ENCODE measurements at regions not wholly inside any gene's neighbourhood (a gene's known extent, or its start where the extent isn't known, plus 50 kb on each side); places are given as distances from the start of the nearest gene placed in this dataset.

DNA sequence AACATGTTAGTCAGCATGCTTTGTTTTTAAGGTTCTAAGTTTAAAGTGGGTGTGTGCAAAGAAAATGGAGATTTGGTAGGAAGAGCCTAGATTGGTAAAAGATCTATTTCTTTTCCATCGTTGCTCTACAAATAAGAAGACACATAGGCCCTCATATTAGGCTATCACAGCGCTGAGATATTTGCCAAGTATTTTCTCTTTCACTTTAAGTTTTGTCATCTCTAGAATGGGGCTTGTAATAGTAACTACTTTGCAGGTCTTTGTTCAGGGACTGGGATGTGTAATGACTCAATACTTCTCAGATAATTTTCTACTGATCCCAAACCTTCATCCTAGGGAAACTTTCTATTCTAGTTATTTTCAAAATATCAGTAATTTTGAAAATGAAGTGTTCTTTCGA, 917.7 kb upstream of the SLC10A2 start:
- no peak for DNase-seq

DNA sequence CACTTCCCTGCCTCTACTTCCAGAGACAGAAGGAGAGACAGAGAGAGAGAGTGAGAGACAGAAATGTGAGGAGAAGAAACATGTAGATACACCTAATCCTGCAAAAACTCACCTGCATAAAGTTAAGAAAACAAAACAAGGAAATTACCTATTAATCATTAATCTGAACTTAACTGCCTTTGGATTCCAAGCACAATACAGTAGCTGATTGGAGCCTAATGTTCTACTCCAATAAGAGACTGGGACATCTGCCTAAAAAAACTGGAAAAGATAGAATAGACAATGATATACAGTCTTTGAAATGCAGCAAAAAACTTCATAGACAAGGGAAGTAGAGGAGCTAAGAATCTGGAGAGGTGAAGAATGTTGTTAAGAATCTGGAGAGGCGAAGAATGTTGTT, 910.2 kb upstream of the SLC10A2 start:
- DNase-seq = no peak

DNA sequence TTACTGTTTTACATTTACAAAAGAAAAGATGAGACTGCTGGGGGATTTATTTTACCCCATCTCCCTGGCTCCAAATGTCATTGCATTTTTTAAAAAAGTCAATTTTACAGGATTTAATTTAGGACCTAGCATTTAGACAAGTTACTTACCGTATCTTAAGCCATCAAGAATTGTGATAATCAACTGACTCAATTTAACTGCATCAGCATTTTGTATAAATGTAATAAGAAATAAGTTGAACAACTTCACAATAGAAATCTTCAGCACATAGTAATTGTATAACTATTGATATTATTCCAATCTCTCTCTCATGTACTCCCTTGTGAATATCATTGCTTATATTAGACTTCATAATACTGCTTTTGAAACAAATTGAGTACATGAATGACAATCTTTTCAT, 907.5 kb upstream of the SLC10A2 start:
- DNase-seq = no peak

DNA sequence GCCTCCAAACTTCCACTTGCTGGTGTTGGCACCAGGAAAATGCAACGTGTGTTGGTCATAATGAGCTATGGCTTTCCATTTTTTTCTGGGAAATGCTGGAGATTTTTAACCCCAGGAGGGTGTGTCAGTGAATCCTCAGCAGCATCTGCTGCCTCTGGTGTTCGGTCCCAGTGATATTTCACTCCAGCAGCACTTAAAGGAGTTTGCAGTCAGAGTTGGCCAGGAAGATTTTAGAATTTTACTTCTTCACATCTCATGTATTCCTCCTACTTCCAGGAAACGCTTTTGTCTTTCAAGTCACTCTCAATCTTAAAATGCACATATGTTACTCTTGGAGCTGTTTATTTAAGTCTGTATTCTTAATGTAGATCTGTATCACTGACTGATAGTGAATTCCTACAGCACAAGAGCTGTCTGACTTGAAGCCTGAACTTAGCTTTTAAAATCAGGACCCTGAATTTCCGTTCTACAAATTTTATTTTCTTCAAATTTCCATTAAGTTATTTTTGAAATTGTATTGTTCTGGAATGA, 903.4 kb upstream of the SLC10A2 start:
- no peak for DNase-seq

DNA sequence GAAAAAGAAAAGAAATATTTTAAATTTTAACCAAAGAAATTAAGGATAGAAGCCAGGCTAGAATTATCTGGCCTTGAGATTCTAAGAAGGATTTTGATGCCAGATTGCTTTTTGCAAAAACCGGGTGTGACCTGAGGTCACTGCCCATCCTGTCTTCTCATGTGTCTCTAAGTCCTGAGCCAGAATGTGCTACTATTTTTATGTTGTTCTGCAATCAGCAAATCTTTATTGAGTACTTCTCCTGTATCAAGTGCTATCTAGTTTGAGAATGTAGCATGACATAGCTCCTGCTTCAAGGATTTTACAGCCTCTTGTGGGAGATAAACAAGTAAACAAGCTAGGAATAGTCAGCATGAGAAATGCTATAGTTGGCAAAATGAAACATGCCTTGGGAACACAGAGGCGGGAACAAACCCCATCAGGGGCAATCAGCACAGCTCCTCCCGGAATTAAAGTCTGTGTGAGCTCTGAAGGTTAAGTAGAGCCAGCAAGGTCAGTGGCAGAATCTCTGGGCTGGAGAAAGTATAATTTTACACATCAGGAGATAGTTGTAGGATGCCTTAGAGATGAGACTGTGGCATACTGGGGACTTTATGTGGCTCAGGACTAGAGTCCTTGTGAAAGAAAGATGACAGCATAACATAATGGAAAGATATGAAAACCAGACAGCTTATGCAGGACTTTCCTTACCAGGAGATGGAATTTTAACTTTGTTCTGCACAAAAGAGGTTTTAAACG, 899.5 kb upstream of the SLC10A2 start:
- no peak for DNase-seq

DNA sequence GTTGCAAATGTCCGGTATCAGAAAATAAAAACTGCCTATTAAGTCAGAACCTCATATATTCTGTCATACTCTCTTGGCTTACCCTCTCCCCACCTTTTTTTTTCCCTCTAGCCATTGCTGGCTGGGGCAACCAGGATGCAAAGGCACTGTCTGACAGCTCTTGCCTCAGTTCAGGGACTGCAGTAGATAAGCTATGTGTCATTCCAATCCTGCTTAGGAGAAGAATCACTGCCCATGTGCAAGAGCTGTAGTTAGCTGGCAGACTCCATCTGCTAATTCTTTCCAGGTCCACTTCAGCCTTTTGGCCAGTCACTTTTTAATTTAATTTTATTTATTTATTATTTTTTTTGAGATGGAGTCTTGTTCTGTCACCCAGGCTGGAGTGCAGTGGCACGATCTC, 895.6 kb upstream of the SLC10A2 start:
- DNase-seq = no peak

DNA sequence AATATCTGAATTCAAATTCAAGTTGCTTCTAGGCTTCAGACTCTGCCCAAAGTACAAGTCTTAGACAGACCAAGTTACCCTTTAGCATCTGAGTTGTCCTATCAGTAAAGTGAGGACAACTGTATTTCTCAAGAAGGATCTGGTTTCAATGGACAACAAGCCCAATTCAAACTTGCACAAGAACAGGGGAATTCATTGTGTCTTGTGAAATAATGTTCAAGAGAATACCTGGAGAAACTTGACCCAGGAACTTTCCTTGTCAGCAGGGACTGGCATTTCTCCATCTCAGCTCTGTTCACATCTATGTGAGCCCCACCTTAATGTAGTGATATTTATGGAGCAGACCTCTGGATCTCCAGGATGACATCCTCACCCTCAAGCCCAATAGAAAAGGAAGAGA, 894.9 kb upstream of the SLC10A2 start:
- no peak for DNase-seq

DNA sequence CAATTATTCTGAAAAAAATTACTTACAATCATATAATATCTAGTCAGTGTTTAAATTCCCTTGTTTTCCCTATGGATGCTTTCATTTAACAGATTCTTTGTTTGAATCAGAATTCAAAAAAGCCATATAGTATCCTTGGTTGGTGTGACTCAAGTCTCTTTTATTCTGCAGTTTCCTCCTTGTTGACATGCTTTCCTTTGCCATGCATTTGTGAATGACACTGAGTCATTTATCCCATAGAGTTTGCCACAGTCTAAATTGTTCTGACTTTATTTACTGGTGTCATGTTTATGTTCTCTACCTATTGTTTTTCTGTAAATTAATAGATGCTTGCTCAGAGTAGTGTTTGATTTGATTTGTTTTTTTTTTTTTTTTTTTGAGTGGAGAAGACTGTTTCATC, 893.8 kb upstream of the SLC10A2 start:
- no peak for DNase-seq

DNA sequence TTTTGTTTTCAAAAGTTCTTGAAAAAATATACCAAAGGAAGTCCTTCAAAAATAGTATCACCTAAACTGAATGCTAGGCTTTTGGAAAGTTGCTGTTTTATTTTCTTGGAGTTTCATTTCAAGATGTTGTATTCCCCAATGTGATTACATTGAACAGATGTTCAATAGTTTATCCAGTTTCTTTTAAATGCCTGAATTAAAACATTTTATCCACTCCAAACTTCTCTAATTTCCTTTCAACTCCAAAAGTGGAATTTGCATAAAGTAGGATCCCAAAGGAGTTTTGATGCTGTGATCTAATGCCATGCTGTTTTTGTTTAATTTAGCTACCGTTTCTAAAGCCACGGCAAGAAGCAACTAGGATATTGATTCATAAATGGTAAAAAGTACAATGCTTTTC, 892.5 kb upstream of the SLC10A2 start:
- DNase-seq = no peak

DNA sequence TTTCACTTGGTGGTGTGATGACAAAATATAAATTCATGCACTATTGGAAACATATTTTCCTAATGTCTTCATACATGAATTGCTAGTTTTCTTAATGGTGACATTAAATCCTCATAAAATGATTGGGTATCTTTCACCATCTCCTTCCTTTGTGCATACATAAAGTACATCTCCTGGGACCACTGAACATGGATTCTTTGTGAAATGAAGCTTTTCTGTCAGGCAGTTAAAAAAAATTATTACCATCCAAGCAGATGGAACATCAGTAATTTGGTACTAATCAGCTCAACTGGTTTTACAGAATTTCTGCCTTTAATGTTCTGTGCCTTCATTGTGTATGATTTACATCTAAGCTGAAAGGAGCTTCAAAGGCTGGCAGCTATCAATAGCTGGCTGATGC, 891.7 kb upstream of the SLC10A2 start:
- DNase-seq = no peak

DNA sequence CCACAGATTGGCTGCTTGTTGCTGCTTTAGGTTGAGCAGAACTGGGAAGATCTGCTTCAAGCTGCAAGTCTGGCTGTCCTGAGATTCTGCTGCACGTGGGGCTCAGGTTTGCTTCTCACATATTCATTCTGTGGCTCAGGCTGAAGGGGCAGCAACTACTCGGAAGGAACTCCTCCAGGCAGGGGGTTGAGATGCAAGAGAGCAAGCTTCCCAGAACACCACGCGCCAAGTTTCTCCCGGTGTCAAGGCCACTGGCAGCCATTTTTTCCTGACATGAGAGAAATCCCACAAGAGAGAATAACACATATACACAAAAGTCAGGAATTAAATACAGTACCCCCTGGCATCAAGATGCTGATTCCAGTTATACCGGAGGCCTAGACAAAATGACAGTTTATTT, 887.6 kb upstream of the SLC10A2 start:
- no peak for DNase-seq

DNA sequence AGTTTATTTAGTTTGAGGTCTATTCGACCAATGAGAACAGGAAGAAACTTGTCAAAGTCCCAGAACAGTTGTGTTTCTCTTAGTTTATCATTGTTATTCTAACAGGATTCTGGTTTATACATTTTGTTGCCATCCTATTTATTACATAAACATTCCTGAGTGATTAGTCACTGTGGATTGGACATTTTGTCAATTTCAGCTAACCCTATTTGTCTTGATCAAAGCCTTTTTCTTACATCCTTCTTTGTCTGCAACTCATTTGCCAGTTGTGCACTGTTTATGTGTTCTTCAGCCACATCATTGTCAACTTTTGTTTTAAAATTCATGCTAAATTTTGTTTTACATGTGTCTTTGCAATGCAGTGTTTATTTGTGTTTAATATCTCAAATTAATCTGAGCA, 886.0 kb upstream of the SLC10A2 start:
- no peak for DNase-seq

DNA sequence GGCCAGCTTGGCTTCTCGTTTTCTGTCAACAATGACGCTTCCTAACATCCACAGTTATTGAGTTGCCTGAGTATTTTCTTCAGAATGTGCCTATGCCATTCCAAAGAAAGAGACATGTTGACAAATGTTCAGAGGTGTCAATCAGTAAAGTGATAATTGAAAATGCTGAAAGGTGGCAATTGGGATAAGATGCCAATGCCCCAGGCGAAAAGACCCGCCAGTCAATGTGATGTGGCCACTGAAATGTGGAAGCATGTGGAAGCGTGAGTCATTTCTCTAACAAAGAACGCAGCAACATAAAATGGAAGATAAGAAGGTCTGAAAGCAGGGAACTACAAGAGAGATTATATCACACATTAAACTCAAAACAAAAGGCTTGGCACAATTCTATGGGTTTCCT, 882.2 kb upstream of the SLC10A2 start:
- DNase-seq = no peak

DNA sequence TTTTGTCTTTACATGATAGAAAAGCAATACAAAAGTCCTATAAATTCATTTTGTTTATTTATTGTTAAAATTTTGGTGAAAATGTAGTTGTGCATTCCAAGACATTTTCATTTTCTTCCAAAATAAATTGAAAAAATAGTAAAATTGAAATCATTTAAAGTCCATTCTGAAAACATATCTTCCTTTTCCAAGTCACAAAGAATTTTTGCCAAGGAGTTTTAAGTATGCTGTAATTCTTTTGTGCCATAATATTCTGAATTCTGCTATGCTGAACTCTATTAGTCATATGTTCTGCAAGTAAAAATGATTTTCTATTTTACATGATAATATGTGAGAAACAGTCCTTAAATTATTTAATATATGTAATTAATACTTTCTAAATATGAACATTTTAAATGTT, 879.6 kb upstream of the SLC10A2 start:
- DNase-seq = no peak

DNA sequence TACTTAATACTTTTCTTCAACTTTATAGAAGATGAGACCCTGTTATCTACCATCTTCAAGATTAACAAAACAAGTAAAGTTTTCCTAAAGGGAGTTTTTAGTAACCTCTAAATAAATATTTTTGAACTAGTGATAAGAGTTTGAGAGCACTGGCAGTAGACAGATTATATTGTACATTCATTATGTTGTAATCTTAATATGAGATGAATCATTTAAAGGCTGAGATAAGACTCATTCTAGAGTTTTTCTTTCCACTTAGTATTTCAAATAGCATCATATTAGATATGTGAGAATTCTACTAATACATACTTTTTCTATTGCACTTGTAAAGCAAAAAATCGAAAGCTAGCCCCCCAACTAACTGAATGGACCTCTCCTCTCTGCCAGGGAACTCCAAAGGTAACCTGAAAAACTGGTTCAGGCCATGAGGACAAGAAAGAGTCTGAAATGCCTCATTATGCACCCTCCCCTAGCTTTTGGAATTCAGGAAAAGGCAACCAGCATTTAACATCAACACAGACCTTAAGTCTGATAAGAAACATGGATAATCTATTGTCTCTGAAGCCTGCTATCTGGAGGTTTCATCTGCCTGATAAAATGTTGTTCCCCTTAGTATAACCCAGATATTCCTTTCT, 875.4 kb upstream of the SLC10A2 start:
- no peak for DNase-seq

DNA sequence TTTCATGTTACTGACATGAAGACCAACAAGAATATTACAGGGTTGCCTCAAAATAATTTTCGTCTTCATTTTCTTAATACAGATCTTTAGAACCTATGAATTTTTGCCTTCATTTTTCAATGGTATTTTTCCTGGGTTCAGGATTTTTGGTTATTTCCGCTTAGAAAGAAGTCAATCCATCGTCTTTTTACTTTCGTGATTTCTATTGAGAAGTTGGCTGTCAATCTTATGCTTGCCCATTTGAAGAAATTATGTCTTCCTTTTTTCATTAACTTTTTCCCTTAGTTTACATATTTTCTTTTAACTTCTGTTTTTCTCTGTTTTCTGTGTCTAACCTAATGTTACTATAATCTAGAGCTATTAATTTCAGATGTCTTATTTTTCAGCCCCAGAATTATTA, 868.9 kb upstream of the SLC10A2 start:
- no peak for DNase-seq

DNA sequence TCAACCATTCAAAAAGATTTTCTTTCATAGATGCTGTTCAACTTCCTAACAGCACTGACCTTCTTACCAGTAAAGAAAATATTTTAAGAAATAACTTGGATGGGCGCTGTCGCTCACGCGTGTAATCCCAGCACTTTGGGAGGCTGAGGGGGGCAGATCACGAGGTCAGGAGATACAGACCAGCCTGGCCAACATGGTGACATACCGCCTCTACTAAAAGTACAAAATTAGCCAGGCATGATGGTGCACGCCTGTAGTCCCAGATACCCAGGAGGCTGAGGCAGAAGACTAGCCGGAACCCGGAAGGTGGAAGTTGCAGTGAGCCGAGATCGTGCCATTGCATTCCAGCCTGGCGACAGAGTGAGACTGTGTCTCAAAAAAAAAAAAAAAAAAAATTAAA, 865.7 kb upstream of the SLC10A2 start:
- DNase-seq = no peak

DNA sequence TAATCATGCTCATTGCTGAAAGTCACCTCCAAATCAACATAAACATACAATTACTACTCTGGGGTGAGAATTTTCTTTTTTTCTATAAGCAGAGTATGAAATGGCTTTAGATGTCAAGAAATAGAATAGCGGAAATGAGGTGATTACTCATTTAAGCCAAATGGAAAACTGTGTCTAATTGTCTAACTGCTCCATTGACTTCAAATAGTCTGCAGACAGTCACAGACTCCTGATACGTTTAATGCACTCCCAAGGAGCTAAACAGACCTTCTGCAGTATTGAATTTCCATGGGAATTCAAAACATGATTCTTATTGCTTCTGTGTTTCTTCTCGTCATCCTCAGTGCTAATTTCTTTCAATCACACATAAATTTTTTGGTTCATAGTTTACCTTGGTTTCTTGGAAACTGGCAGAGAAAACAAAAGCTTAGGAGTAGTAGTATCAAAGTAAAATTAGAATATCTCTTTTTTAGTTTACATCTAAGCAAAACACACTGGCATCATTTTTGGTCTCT, 865.2 kb upstream of the SLC10A2 start:
- DNase-seq = no peak

DNA sequence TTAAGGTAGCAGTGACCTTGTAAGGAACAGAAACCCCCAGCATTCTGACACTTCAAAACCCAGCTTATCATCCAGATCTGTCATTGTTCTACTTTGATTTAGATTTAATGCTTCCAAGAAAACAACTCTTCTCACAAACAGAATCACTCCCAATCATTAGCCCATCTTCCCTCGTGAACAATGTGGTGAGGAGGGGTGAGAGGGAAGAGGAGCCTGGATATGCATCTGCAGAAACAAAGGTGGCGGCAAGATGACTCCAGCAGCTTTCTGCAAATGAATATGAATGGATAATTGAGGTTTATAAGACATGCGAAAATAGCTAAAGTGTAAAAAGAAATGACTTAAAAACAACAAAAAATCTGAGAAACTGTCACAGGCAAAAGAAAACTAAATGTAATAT, 859.9 kb upstream of the SLC10A2 start:
- no peak for DNase-seq

DNA sequence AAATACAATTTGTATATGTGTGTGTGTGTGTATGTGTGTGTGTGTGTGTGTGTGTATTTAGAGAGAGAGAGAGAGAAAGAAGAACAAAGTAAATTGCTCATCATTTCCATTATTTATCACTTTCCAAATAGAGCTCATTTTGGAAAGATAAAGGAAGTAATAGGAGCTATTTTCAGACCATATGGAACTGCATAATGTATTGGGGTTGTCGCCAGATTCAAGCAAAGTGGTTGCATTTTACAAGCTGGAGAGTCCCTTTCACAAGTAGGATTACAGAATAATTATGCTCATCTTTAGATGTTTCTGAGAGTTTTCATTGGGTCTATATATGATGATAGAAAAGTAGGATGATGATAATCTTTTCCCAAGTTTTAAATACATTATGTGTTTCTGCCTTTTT, 842.7 kb upstream of the SLC10A2 start:
- no peak for DNase-seq

DNA sequence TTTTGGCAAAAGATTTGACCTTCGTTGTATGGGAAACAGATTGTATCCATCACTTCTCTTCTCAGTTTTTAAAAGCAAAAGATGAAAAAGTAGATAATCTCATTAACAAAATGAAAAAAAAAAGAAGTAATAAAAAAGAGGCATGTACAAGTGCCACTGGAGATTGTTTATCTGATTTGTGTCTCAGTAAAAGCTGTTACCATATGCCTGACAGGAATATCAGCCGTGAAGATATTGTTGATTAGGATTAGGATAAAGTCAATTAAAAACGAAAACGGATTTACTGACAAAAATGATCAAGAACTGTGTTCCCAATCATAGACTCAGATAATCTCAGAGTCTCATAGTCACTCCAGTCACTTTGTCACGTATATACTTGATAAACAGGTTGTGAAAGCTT, 842.1 kb upstream of the SLC10A2 start:
- DNase-seq = no peak

DNA sequence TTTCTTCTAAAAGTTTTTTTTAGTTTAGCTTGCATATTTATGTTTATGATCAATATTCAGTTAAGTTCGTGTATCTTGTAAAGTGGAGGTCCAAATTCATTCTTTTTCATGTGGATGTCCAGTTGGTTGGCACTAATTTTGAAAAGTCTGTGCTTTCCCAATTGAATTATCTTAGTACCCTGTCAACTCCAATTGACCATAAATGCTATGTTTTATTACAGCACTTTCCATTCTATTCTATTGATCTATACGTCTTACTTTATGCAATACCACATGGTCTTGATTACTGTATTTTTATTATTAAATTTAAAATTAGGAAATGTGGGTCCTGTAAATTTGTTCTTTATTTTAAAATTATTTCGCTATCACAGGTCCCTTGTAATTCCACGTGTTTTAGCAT, 837.6 kb upstream of the SLC10A2 start:
- no peak for DNase-seq

DNA sequence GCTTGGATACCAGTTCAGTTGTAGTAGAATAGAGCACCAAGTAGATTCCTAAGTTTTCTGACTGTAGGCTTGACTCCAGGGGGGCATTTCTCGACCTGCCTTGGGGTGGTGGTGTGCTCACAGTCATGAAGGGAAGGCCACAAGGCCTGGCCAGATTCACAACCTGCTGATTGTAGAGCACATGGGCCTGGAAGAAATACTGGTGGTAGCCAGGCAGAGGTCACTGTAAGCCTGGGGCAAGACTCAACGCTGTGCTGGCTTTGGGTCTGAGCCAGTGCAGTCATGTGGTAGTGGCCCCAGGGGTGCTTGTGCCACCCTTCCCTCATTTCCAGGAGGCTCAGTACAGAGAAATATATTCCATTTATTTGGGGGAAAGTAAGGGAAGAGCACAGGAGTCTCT, 832.3 kb upstream of the SLC10A2 start:
- DNase-seq = no peak

DNA sequence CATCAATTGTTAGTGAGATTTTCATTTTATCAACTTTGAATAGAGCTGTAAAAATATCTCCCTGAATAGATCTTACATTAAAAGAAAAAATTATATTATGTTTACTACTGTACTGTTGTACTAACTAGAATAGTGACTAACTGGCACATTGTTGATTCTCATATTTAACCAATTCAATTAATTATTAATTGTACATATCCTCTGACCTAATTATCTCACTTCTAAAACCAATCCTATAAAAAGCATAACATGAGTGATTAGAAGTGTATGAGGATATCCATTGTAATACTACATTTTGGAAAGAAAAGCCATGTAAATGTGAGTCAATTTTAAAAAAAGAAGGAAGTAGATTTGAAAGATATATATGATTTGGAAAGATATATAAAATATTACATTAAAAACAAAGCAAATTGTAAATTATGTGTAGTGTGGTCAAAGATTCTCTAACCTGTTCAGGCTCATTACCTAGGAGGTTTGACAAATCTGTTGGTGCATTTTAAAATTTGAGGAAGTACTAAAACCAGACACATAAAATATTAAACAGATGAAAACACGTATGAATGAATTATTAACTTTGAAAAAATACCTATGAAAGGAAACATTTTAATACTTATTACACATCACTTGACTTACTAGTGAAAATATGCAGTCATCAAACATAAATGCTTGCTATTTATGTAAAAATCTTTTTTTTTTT, 829.8 kb upstream of the SLC10A2 start:
- no peak for DNase-seq

Measured in fibroblast of skin of right quadriceps (primary cell).